Ishikawa (cell line): ENCODE measurements at regions not wholly inside any gene's neighbourhood (a gene's known extent, or its start where the extent isn't known, plus 50 kb on each side); places are given as distances from the start of the nearest gene placed in this dataset.

ENCODE experiments used
- EGR1 ChIP-seq: IDR thresholded peaks from 2 replicates; pipeline ENCODE4 v1.6.1; 2012
- EP300 ChIP-seq: IDR thresholded peaks from 2 replicates; pipeline ENCODE4 v1.6.1; 2012; ENCODE audit warnings: borderline replicate concordance
- NFIC ChIP-seq: IDR thresholded peaks from 2 replicates; pipeline ENCODE4 v1.6.1; 2012
- REST ChIP-seq: IDR thresholded peaks from 2 replicates; pipeline ENCODE4 v1.6.1; 2012; ENCODE audit warnings: low read depth, mild to moderate bottlenecking

- TF ChIP-seq NFIC (no peak), REST (no peak), EGR1 (no peak), EP300 (no peak)
Observed at GRCh38 chr10:58070956-58071355, 196.7 kb downstream of the IPMK start.
